GM12873 (cell line): ENCODE measurements at regions not wholly inside any gene's neighbourhood (a gene's known extent, or its start where the extent isn't known, plus 50 kb on each side); places are given as distances from the start of the nearest gene placed in this dataset.

ENCODE experiments used
- CTCF ChIP-seq: IDR thresholded peaks from 2 replicates; pipeline ENCODE4 v1.5.1; 2012; ENCODE audit warnings: low read depth, mild to moderate bottlenecking, moderate library complexity, low read length, control low read depth; ENCODE audit not compliant: insufficient read depth; ENCODE audit errors: missing control alignments

GRCh38 chr2:8380026-8380425 lies 301.8 kb upstream of the ID2 start:
- TF ChIP-seq CTCF: no peak

- no peak for TF ChIP-seq CTCF
Observed at GRCh38 chr2:8380566-8380965, 301.3 kb upstream of the ID2 start.

GRCh38 chr2:8382485-8382884 lies 299.4 kb upstream of the ID2 start:
- TF ChIP-seq CTCF: no peak

- no peak for TF ChIP-seq CTCF
Observed at GRCh38 chr2:8388781-8389180, 293.1 kb upstream of the ID2 start.

- TF ChIP-seq CTCF: no peak
Observed at GRCh38 chr2:8389431-8390108, 292.3 kb upstream of the ID2 start.

- no peak for TF ChIP-seq CTCF
Observed at GRCh38 chr2:8391126-8391525, 290.7 kb upstream of the ID2 start.

- no peak for TF ChIP-seq CTCF
Observed at GRCh38 chr2:8391584-8391983, 290.3 kb upstream of the ID2 start.
